GM12865 (cell line): ENCODE measurements at regions not wholly inside any gene's neighbourhood (a gene's known extent, or its start where the extent isn't known, plus 50 kb on each side); places are given as distances from the start of the nearest gene placed in this dataset.

ENCODE experiments used
- DNase-seq: peaks from one replicate; pipeline ENCODE4 v3.0.0; 2010; ENCODE audit warnings: low read depth
- H3K4me3 ChIP-seq: 2 replicates; pipeline ENCODE4 v1.5.1; 2011; ENCODE audit warnings: mild to moderate bottlenecking, low read depth, low read length, control low read depth
- CTCF ChIP-seq: IDR thresholded peaks from 2 replicates; pipeline ENCODE4 v1.5.1; 2011; ENCODE audit warnings: low read length, control low read depth, low read depth, inconsistent platforms; ENCODE audit not compliant: insufficient read depth; ENCODE audit errors: missing control alignments

- TF ChIP-seq CTCF = no peak
- no peak overlapping the region for H3K4me3 ChIP-seq
- DNase-seq = no peak
These were observed 100.2 kb downstream of the FGF9 start for GRCh38 chr13:21771075-21771474.

- H3K4me3 ChIP-seq = no peak overlapping the region
- DNase-seq = no peak
- no peak for TF ChIP-seq CTCF
These were observed 106.3 kb downstream of the FGF9 start for GRCh38 chr13:21777166-21777565.

- no peak for TF ChIP-seq CTCF
- H3K4me3 ChIP-seq = no peak overlapping the region
These were observed 106.9 kb downstream of the FGF9 start for GRCh38 chr13:21777813-21778212.

GRCh38 chr13:21782736-21783135 is 111.9 kb downstream of the FGF9 start:
- no peak for TF ChIP-seq CTCF
- H3K4me3 ChIP-seq = no peak overlapping the region
- no peak for DNase-seq

More at GRCh38 chr13:21777813-21778212, 106.9 kb downstream of the FGF9 start:
- DNase-seq = no peak

- no peak for TF ChIP-seq CTCF
- no peak for DNase-seq
- H3K4me3 ChIP-seq = no peak overlapping the region
These were observed 115.1 kb downstream of the FGF9 start for GRCh38 chr13:21785990-21786389.

- DNase-seq = no peak
- no peak for TF ChIP-seq CTCF
- H3K4me3 ChIP-seq = no peak overlapping the region
These were observed 125.2 kb downstream of the FGF9 start for GRCh38 chr13:21796066-21796465.

GRCh38 chr13:21796775-21797514 is 126.1 kb downstream of the FGF9 start:
- DNase-seq = no peak
- H3K4me3 ChIP-seq = no peak overlapping the region
- TF ChIP-seq CTCF = no peak
